Neural crest cell (in vitro differentiated cells): ENCODE measurements at regions not wholly inside any gene's neighbourhood (a gene's known extent, or its start where the extent isn't known, plus 50 kb on each side); places are given as distances from the start of the nearest gene placed in this dataset.

ENCODE experiments used
- DNase-seq: peaks from one replicate; pipeline ENCODE4 v3.0.0; 2021; ENCODE audit warnings: low read depth, mixed read lengths, low spot score
- H3K27ac Mint-ChIP-seq: one replicate; pipeline ENCODE4 v1.8.0; 2021; ENCODE audit warnings: mild to moderate bottlenecking, mixed read lengths; ENCODE audit not compliant: unreplicated experiment
- H3K27me3 Mint-ChIP-seq: 2 replicates; pipeline ENCODE4 v1.8.0; 2021; ENCODE audit warnings: low read depth, mild to moderate bottlenecking, mixed read lengths
- H3K36me3 Mint-ChIP-seq: 2 replicates; pipeline ENCODE4 v1.8.0; 2021; ENCODE audit warnings: low read depth, mild to moderate bottlenecking, mixed read lengths
- H3K4me1 Mint-ChIP-seq: 2 replicates; pipeline ENCODE4 v1.8.0; 2021; ENCODE audit warnings: mixed read lengths
- H3K4me3 Mint-ChIP-seq: one replicate; pipeline ENCODE4 v1.8.0; 2021; ENCODE audit warnings: mild to moderate bottlenecking, mixed read lengths
- H3K9me3 Mint-ChIP-seq: 2 replicates; pipeline ENCODE4 v1.8.0; 2021; ENCODE audit warnings: mixed read lengths
- CTCF ChIP-seq: fragments of 200-600 bp; sonication (generic); conservative IDR thresholded peaks from 2 replicates; pipeline ENCODE4 v1.5.0; 2021; ENCODE audit warnings: antibody characterized with exemption, mild to moderate bottlenecking

DNA sequence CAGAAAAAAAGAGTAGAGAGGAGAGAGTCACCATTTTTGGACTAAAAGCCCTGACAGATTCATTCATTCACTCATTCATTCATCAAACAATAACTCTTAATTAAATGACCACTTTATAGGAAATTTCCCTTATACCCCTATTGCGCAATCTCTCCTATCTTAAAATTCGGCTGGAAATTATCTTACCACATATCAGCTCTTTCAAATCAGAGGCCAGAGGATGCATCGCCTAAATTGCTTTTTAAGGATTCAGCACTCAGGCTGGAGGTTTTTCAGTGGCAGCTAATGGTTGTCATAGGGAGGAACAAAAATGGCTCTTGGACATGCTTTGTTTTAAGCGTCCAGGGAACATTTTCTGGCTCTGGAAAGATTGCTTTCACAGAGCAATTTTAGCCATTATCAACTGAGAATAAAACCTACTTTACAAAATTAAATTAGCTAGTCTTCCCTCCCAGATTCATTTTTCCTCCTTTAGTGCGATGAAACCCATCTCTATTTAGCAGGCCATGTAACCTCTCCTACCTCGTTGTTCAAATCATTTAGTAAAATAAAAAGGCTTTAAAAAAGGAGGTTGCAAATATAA, 115.2 kb downstream of the OLFM4 start:
- H3K27me3 Mint-ChIP-seq = no peaks in the 10 kb centered on the region
- H3K9me3 Mint-ChIP-seq = no peaks in the 10 kb centered on the region
- peaks cover 17% of the 10 kb centered on the region for H3K4me1 Mint-ChIP-seq
- H3K36me3 Mint-ChIP-seq = no peaks in the 10 kb centered on the region
- no peak for TF ChIP-seq CTCF
- no peak overlapping the region for H3K27ac Mint-ChIP-seq
- no peak for DNase-seq
- no peak overlapping the region for H3K4me3 Mint-ChIP-seq

DNA sequence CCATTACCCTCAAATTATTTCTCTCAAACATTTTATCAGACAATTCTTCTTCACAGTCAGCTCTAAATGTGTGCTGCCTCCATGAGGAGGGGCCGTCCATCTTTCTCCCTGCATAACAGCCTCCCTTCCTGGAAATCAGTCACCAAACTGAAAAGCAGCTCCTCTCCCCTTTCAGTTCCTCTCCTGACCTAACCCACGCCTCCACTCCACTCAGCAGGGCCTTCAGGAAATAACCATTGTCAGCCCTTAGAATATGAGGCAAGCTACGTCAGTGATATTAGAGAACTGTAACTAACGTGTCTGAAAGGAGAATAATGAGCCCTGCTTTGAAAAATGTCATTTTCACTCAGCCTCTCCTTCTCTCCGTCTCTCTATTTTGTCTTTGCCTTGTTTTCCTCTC, 116.2 kb downstream of the OLFM4 start:
- no peak for DNase-seq
- H3K4me3 Mint-ChIP-seq = no peak overlapping the region
- no peak overlapping the region for H3K27ac Mint-ChIP-seq
- no peaks in the 10 kb centered on the region for H3K36me3 Mint-ChIP-seq
- TF ChIP-seq CTCF = no peak
- H3K4me1 Mint-ChIP-seq = peaks cover 17% of the 10 kb centered on the region
- H3K27me3 Mint-ChIP-seq = no peaks in the 10 kb centered on the region
- no peaks in the 10 kb centered on the region for H3K9me3 Mint-ChIP-seq

DNA sequence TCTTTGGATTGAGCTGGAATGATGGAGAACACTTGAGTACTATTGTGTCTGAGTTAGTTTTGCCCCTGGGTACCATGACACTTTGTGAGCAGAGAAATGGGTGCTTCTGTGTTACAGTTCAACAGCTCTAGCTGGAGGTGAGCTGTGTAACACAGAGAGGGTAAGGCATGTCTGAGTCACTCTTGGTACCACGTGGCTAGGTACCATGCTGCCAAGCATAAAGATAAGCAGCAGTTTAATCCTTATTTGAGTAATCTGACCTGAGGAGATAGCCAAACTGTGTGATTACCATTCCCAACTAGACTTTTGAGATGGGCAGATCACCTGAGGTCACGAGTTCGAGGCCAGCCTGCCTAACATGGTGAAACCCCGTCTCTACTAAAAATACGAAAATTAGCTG, 122.0 kb downstream of the OLFM4 start:
- no peak for TF ChIP-seq CTCF
- no peak overlapping the region for H3K4me3 Mint-ChIP-seq
- H3K4me1 Mint-ChIP-seq = no peaks in the 10 kb centered on the region
- no peak overlapping the region for H3K27ac Mint-ChIP-seq
- DNase-seq = no peak
- no peaks in the 10 kb centered on the region for H3K36me3 Mint-ChIP-seq
- no peaks in the 10 kb centered on the region for H3K9me3 Mint-ChIP-seq
- peaks cover 5% of the 10 kb centered on the region for H3K27me3 Mint-ChIP-seq

GRCh38 chr13:53151336-53152056, 122.9 kb downstream of the OLFM4 start:
- H3K4me3 Mint-ChIP-seq = no peak overlapping the region
- DNase-seq = peak; percentile 64
- H3K4me1 Mint-ChIP-seq = no peaks in the 10 kb centered on the region
- H3K9me3 Mint-ChIP-seq = no peaks in the 10 kb centered on the region
- peaks cover 5% of the 10 kb centered on the region for H3K27me3 Mint-ChIP-seq
- no peak overlapping the region for H3K27ac Mint-ChIP-seq
- peak; percentile 92 for TF ChIP-seq CTCF
- H3K36me3 Mint-ChIP-seq = no peaks in the 10 kb centered on the region

DNA sequence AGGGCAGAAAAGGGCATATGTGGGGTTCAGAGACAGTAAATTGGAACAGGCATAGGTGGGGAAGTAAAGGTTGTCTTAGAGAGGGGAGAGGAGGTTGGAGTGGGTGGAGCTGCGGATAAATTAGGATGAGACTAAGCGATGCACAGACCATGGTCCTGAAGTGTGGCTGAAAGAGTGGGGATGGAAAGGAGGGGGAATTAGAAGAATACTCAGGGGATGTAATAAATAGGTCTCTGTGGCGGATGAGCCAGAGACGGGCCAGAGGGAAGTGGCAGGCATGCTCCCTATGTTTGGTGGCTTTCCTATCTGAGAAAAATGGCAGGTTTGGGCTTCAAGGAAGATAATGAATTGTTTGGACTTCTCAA, 123.4 kb downstream of the OLFM4 start:
- H3K27ac Mint-ChIP-seq = no peak overlapping the region
- DNase-seq = no peak
- H3K9me3 Mint-ChIP-seq = peaks cover 4% of the 10 kb centered on the region
- no peaks in the 10 kb centered on the region for H3K4me1 Mint-ChIP-seq
- peaks cover 5% of the 10 kb centered on the region for H3K27me3 Mint-ChIP-seq
- TF ChIP-seq CTCF = peak; percentile 29
- H3K36me3 Mint-ChIP-seq = no peaks in the 10 kb centered on the region
- no peak overlapping the region for H3K4me3 Mint-ChIP-seq
